HG02678 (cell line): ENCODE measurements at regions not wholly inside any gene's neighbourhood (a gene's known extent, or its start where the extent isn't known, plus 50 kb on each side); places are given as distances from the start of the nearest gene placed in this dataset.

Source experiments
- ATAC-seq: cut with Tn5 transposase; IDR thresholded peaks from one replicate; pipeline ENCODE4 v1.9.1; 2021; ENCODE audit warnings: mild to moderate bottlenecking, moderate library complexity; ENCODE audit not compliant: unreplicated experiment

GRCh38 chr1:185373813-185374529 is 56.9 kb upstream of the IVNS1ABP start:
- ATAC-seq, result no peak

- no peak for ATAC-seq
Measured at GRCh38 chr1:185369786-185370185, 52.7 kb upstream of the IVNS1ABP start.

- no peak for ATAC-seq
Measured at GRCh38 chr1:185368913-185369491, 52.0 kb upstream of the IVNS1ABP start.

GRCh38 chr1:185368313-185368855 is 51.3 kb upstream of the IVNS1ABP start:
- no peak for ATAC-seq

- ATAC-seq, result no peak
Measured at GRCh38 chr1:185367218-185367617, 50.2 kb upstream of the IVNS1ABP start.
